ENCODE measurements at regions not wholly inside any gene's neighbourhood (a gene's known extent, or its start where the extent isn't known, plus 50 kb on each side); places are given as distances from the start of the nearest gene placed in this dataset.

DNA sequence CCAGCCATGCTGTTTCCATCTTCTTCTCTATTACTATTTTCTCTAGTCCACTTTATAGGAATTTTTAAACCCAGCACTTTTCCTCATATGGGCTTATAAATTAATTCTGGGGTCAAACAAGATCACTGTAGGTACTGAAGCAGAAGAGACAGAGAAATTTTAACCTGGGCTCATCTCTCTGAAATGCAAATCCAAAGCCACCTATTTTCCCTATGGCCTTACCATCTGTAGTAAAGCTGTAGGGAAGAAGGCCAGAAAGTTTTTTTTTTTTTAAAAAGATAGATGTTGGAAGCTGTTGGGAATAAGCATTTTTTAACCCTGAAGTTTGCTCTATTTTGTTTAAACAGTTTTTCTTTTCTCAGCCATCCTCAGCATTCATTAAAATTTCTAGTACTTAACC lies 367.4 kb downstream of the CD109 start:
- TF ChIP-seq YY1 (IDR thresholded peaks at IDR 0.05; ENCODE audit: insufficient read depth, insufficient read length), result no peak
- no peak for TF ChIP-seq ZNF274 (IDR thresholded peaks at IDR 0.05; ENCODE audit: low read depth, low read length)
- TF ChIP-seq SUZ12 (IDR thresholded peaks at IDR 0.05; ENCODE audit: extremely low read depth, insufficient read depth, insufficient read length), result no peak
- no peaks in the 10 kb centered on the region for H3K9me3 ChIP-seq (ENCODE audit: insufficient read depth, low read length)
- no peaks in the 10 kb centered on the region for H3K4me1 ChIP-seq (ENCODE audit: insufficient read depth, insufficient read length)
- no peaks in the 10 kb centered on the region for H3K36me3 ChIP-seq (ENCODE audit: insufficient read depth, insufficient read length, low read length)
- no peak overlapping the region for H3K9ac ChIP-seq (ENCODE audit: insufficient read length, low read depth)
- no peaks in the 10 kb centered on the region for H3K27me3 ChIP-seq (ENCODE audit: insufficient read depth, insufficient read length)
- no peak for DNase-seq (ENCODE audit: low read depth, low spot score)
- no peak overlapping the region for H3K4me3 ChIP-seq (ENCODE audit: insufficient read length, low read depth)

DNA sequence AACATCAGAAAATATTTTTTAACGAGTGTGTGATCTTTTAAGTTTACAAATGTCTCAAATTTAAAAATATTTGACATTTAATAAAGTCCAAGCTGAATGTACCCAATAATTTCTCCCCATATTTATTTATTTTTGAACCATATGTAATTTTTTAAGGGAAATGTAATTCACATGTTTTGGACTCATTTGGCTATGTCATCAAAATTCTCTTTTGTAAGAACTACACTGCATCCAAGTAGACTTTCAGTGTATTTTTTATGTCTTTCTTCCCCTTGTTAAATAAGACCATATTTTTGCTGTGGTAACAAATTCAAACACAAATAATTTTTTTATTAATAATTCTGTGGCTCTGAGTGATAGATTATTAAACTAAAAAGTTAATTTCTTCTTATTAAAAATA lies 365.2 kb downstream of the CD109 start:
- Histone ChIP-seq H3K4me3 (ENCODE audit: insufficient read length, low read depth) (no peak overlapping the region), H3K9me3 (ENCODE audit: insufficient read depth, low read length) (no peaks in the 10 kb centered on the region), H3K9ac (ENCODE audit: insufficient read length, low read depth) (no peak overlapping the region), H3K27me3 (ENCODE audit: insufficient read depth, insufficient read length) (no peaks in the 10 kb centered on the region), H3K4me1 (ENCODE audit: insufficient read depth, insufficient read length) (no peaks in the 10 kb centered on the region), H3K36me3 (ENCODE audit: insufficient read depth, insufficient read length, low read length) (no peaks in the 10 kb centered on the region)
- DNase-seq (ENCODE audit: low read depth, low spot score), result no peak
- TF ChIP-seq ZNF274 (IDR thresholded peaks at IDR 0.05; ENCODE audit: low read depth, low read length) (no peak), SUZ12 (IDR thresholded peaks at IDR 0.05; ENCODE audit: extremely low read depth, insufficient read depth, insufficient read length) (no peak)

DNA sequence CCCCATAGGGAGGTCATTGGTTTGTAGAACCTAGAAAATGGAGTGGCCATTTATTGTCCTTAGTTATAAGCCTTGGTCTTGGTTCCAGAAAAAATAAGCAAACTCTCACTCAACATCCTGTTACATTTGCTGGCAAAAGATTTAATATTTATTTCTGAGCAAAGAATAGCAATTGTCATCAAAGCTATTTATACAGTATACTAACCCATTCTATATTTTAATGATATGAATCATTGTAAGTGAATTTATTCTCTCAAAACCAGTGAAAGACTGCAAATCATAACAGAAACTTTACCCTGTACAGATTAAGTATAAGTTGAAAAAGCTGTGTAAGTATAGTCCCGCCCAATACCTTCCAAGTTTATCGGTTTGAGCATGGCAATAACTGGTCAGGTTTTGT lies 364.4 kb downstream of the CD109 start:
- Histone ChIP-seq H3K9ac (ENCODE audit: insufficient read length, low read depth) (no peak overlapping the region), H3K36me3 (ENCODE audit: insufficient read depth, insufficient read length, low read length) (no peaks in the 10 kb centered on the region), H3K4me1 (ENCODE audit: insufficient read depth, insufficient read length) (no peaks in the 10 kb centered on the region), H3K27me3 (ENCODE audit: insufficient read depth, insufficient read length) (no peaks in the 10 kb centered on the region), H3K9me3 (ENCODE audit: insufficient read depth, low read length) (no peaks in the 10 kb centered on the region), H3K4me3 (ENCODE audit: insufficient read length, low read depth) (no peak overlapping the region)
- TF ChIP-seq YY1 (IDR thresholded peaks at IDR 0.05; ENCODE audit: insufficient read depth, insufficient read length) (no peak), SUZ12 (IDR thresholded peaks at IDR 0.05; ENCODE audit: extremely low read depth, insufficient read depth, insufficient read length) (no peak), ZNF274 (IDR thresholded peaks at IDR 0.05; ENCODE audit: low read depth, low read length) (no peak)
- DNase-seq (ENCODE audit: low read depth, low spot score), result no peak

DNA sequence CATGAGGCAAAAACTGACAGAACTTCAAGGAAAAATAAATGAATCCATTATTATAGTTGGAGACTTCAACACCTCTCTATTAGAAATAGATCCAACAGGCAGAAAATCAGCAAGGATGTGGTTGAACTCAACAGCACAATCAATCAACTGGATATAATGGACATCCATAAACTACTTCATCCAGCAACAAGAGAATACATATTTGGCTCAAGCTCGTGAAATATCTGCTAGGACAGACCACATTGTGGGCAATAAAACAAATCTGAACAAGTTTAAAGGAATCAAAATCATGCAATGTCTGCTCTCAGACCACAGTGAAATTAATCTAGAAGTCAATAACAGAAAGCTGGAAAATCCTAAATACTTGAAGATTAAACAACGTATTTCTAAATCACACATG lies 362.6 kb downstream of the CD109 start:
- no peaks in the 10 kb centered on the region for H3K4me1 ChIP-seq (ENCODE audit: insufficient read depth, insufficient read length)
- H3K4me3 ChIP-seq (ENCODE audit: insufficient read length, low read depth), result no peak overlapping the region
- no peak for DNase-seq (ENCODE audit: low read depth, low spot score)
- H3K9me3 ChIP-seq (ENCODE audit: insufficient read depth, low read length), result no peaks in the 10 kb centered on the region
- TF ChIP-seq YY1 (IDR thresholded peaks at IDR 0.05; ENCODE audit: insufficient read depth, insufficient read length) (no peak), ZNF274 (IDR thresholded peaks at IDR 0.05; ENCODE audit: low read depth, low read length) (no peak), SUZ12 (IDR thresholded peaks at IDR 0.05; ENCODE audit: extremely low read depth, insufficient read depth, insufficient read length) (no peak)
- H3K9ac ChIP-seq (ENCODE audit: insufficient read length, low read depth), result no peak overlapping the region
- no peaks in the 10 kb centered on the region for H3K36me3 ChIP-seq (ENCODE audit: insufficient read depth, insufficient read length, low read length)
- no peaks in the 10 kb centered on the region for H3K27me3 ChIP-seq (ENCODE audit: insufficient read depth, insufficient read length)

DNA sequence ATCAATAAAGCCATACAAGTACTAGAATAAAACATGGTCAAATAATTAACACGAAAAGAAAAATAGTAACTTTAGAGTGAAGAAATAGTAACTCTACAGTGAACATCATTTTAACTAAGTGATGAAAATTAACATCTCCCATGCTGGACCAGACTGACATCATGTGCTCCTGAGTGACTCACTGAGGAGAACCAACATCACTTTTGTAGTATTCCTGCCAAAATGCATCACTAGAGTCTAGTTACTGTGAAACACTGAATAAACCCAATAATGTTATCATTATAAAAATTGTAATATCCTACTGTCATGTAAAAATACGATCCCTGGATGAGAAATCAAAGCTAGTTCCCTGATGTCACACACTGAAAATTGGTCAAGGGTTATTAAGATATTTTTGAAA lies 361.3 kb downstream of the CD109 start:
- no peaks in the 10 kb centered on the region for H3K36me3 ChIP-seq (ENCODE audit: insufficient read depth, insufficient read length, low read length)
- H3K4me1 ChIP-seq (ENCODE audit: insufficient read depth, insufficient read length), result no peaks in the 10 kb centered on the region
- DNase-seq (ENCODE audit: low read depth, low spot score), result no peak
- H3K9me3 ChIP-seq (ENCODE audit: insufficient read depth, low read length), result no peaks in the 10 kb centered on the region
- H3K27me3 ChIP-seq (ENCODE audit: insufficient read depth, insufficient read length), result no peaks in the 10 kb centered on the region
- TF ChIP-seq SUZ12 (IDR thresholded peaks at IDR 0.05; ENCODE audit: extremely low read depth, insufficient read depth, insufficient read length) (no peak), YY1 (IDR thresholded peaks at IDR 0.05; ENCODE audit: insufficient read depth, insufficient read length) (no peak), ZNF274 (IDR thresholded peaks at IDR 0.05; ENCODE audit: low read depth, low read length) (no peak)
- no peak overlapping the region for H3K9ac ChIP-seq (ENCODE audit: insufficient read length, low read depth)
- no peak overlapping the region for H3K4me3 ChIP-seq (ENCODE audit: insufficient read length, low read depth)

DNA sequence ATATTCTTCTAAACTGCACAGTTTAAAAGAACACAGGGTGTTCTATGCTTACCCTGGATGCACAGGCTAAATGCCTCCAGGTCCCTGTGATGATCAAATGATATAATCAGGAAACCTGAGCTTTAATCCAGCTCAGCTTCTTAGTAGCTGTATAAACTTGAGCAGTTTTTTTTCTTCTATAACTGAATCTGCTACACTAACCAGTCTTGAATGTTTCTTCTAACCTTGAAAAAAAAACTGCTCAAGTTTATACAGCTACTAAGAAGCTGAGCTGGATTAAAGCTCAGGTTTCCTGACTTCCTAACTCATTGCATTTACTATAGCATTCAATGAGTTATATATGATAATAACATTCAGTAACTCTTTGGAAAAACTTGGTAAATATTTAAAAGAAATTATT lies 358.2 kb downstream of the CD109 start:
- Histone ChIP-seq H3K9me3 (ENCODE audit: insufficient read depth, low read length) (no peaks in the 10 kb centered on the region), H3K4me1 (ENCODE audit: insufficient read depth, insufficient read length) (no peaks in the 10 kb centered on the region), H3K9ac (ENCODE audit: insufficient read length, low read depth) (no peak overlapping the region), H3K27me3 (ENCODE audit: insufficient read depth, insufficient read length) (no peaks in the 10 kb centered on the region), H3K4me3 (ENCODE audit: insufficient read length, low read depth) (no peak overlapping the region), H3K36me3 (ENCODE audit: insufficient read depth, insufficient read length, low read length) (no peaks in the 10 kb centered on the region)
- no peak for DNase-seq (ENCODE audit: low read depth, low spot score)
- TF ChIP-seq YY1 (IDR thresholded peaks at IDR 0.05; ENCODE audit: insufficient read depth, insufficient read length), result no peak
- no peak for TF ChIP-seq SUZ12 (IDR thresholded peaks at IDR 0.05; ENCODE audit: extremely low read depth, insufficient read depth, insufficient read length)
- no peak for TF ChIP-seq ZNF274 (IDR thresholded peaks at IDR 0.05; ENCODE audit: low read depth, low read length)

DNA sequence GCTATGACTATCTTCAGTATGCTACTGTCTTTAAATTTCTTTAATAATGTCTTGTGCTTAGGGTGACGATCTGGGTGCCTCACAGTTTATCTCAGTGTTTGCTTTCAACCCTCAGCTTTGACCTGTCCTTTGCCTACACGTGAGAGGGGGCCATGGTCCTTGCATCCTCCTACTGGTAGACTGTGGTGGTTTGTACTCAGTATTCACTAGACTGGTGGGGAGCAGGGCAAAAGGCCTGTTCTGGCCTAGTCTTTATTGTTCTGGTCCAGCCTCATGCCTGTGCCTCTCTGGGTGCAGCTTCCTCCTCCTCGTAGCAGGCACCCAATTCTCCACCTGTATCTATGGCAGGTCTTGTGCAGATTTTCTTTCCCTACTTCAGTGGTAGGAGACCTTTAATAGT lies 354.9 kb downstream of the CD109 start:
- Histone ChIP-seq H3K4me1 (ENCODE audit: insufficient read depth, insufficient read length) (no peaks in the 10 kb centered on the region), H3K27me3 (ENCODE audit: insufficient read depth, insufficient read length) (no peaks in the 10 kb centered on the region), H3K36me3 (ENCODE audit: insufficient read depth, insufficient read length, low read length) (no peaks in the 10 kb centered on the region), H3K4me3 (ENCODE audit: insufficient read length, low read depth) (no peak overlapping the region), H3K9ac (ENCODE audit: insufficient read length, low read depth) (no peak overlapping the region), H3K9me3 (ENCODE audit: insufficient read depth, low read length) (no peaks in the 10 kb centered on the region)
- no peak for DNase-seq (ENCODE audit: low read depth, low spot score)
- no peak for TF ChIP-seq ZNF274 (IDR thresholded peaks at IDR 0.05; ENCODE audit: low read depth, low read length)
- no peak for TF ChIP-seq YY1 (IDR thresholded peaks at IDR 0.05; ENCODE audit: insufficient read depth, insufficient read length)
- no peak for TF ChIP-seq SUZ12 (IDR thresholded peaks at IDR 0.05; ENCODE audit: extremely low read depth, insufficient read depth, insufficient read length)

GRCh38 chr6:74048387-74048786 lies 352.4 kb downstream of the CD109 start:
- Histone ChIP-seq H3K9me3 (ENCODE audit: insufficient read depth, low read length) (no peaks in the 10 kb centered on the region), H3K27me3 (ENCODE audit: insufficient read depth, insufficient read length) (no peaks in the 10 kb centered on the region), H3K4me3 (ENCODE audit: insufficient read length, low read depth) (no peak overlapping the region), H3K9ac (ENCODE audit: insufficient read length, low read depth) (no peak overlapping the region), H3K4me1 (ENCODE audit: insufficient read depth, insufficient read length) (no peaks in the 10 kb centered on the region), H3K36me3 (ENCODE audit: insufficient read depth, insufficient read length, low read length) (no peaks in the 10 kb centered on the region)
- TF ChIP-seq YY1 (IDR thresholded peaks at IDR 0.05; ENCODE audit: insufficient read depth, insufficient read length) (no peak), SUZ12 (IDR thresholded peaks at IDR 0.05; ENCODE audit: extremely low read depth, insufficient read depth, insufficient read length) (no peak), ZNF274 (IDR thresholded peaks at IDR 0.05; ENCODE audit: low read depth, low read length) (no peak)
- DNase-seq (ENCODE audit: low read depth, low spot score), result no peak

All from NT2/D1 (cell line).